Endothelial cell of umbilical vein (primary cell): ENCODE measurements at regions not wholly inside any gene's neighbourhood (a gene's known extent, or its start where the extent isn't known, plus 50 kb on each side); places are given as distances from the start of the nearest gene placed in this dataset.

Experiments
- BruUV-seq: library from RNA; stranded (reverse); fragments of 400-500 nt; replicated peaks from 2 replicates; lab custom pipeline; 2021; lab: Mats Ljungman, UMichigan
- CTCF ChIA-PET: fragments of 300-600, 350-600 bp; sonication (Branson Sonifier 250); formaldehyde crosslinking; loops from one replicate; lab custom pipeline; 2021; ENCODE audit warnings: antibody characterized with exemption, inconsistent platforms; lab: Charles Lee
- POLR2A ChIA-PET: fragments of 300-600, 350-600 bp; sonication (Branson Sonifier 250); formaldehyde crosslinking; loops from one replicate; lab custom pipeline; 2021; ENCODE audit warnings: antibody characterized with exemption, inconsistent platforms; lab: Charles Lee
- DNase-seq: peaks from one replicate; pipeline ENCODE4 v3.0.0-alpha.2; 2011; ENCODE audit warnings: low read depth, low spot score
- FAIRE-seq: peaks from 2 replicates; lab custom pipeline; 2011; peaks lifted over from hg19 to GRCh38; lab: Jason Lieb, UNC
- H2AFZ ChIP-seq: 2 replicates; pipeline ENCODE4 v1.6.0; 2012; ENCODE audit warnings: low read depth, low read length, control low read depth, inconsistent platforms
- H3K27ac ChIP-seq: 2 replicates; pipeline ENCODE4 v1.5.1; 2011; ENCODE audit warnings: low read depth, mild to moderate bottlenecking, control low read depth, low read length, moderate library complexity; ENCODE audit not compliant: insufficient read depth
- H3K27me3 ChIP-seq, 2 experiments: 2 replicates each; pipeline versions ENCODE4 v1.6.0 to v1.6.1; 2011; ENCODE audit warnings: low read length in 2 of 2, mixed read lengths in 1 of 2; ENCODE audit not compliant: control insufficient read depth in 2 of 2, insufficient read depth in 2 of 2
- H3K36me3 ChIP-seq, 2 experiments: 2 replicates in 1 of 2; 3 replicates in 1 of 2; pipeline ENCODE4 v1.5.1; 2011; ENCODE audit warnings: low read length in 2 of 2, mild to moderate bottlenecking in 1 of 2, moderate library complexity in 1 of 2; ENCODE audit not compliant: control insufficient read depth in 2 of 2, insufficient read depth in 2 of 2; ENCODE audit errors: extremely low read depth in 1 of 2
- H3K4me1 ChIP-seq: 3 replicates; pipeline ENCODE4 v1.5.1; 2011; ENCODE audit warnings: mild to moderate bottlenecking, low read length; ENCODE audit not compliant: control insufficient read depth, insufficient read depth; ENCODE audit errors: extremely low read depth
- H3K4me2 ChIP-seq: 2 replicates; pipeline ENCODE4 v1.6.1; 2011; ENCODE audit warnings: low read length, control low read depth, mixed read lengths; ENCODE audit not compliant: insufficient read depth
- H3K4me3 ChIP-seq, 3 experiments: fragments of 200-600 bp in 1 of 3; sonication (generic), shearing (Covaris generic) in 1 of 3; replicated peaks in 1 of 3; 2 replicates each; pipeline ENCODE4 v1.5.1; 2011 to 2016; ENCODE audit warnings: control low read depth in 3 of 3, low read length in 3 of 3, mild to moderate bottlenecking in 2 of 3, inconsistent platforms in 1 of 3, low read depth in 1 of 3, moderate library complexity in 1 of 3; ENCODE audit not compliant: insufficient read depth in 1 of 3
- H3K79me2 ChIP-seq: 2 replicates; pipeline ENCODE4 v1.6.0; 2012; ENCODE audit warnings: low read length, inconsistent platforms; ENCODE audit not compliant: control insufficient read depth, insufficient read depth
- H3K9ac ChIP-seq: replicated peaks from 2 replicates; pipeline ENCODE3; 2011; ENCODE audit warnings: low read length, control low read depth; ENCODE audit not compliant: insufficient read depth; ENCODE audit errors: extremely low read depth
- H3K9me1 ChIP-seq: replicated peaks from 3 replicates; pipeline ENCODE4 v1.6.0; 2011; ENCODE audit warnings: mild to moderate bottlenecking, low read length; ENCODE audit not compliant: control insufficient read depth, insufficient read depth; ENCODE audit errors: extremely low read depth
- H3K9me3 ChIP-seq: replicated peaks from 2 replicates; pipeline ENCODE4 v1.5.1; 2012; ENCODE audit warnings: low read length, inconsistent platforms; ENCODE audit not compliant: control insufficient read depth, insufficient read depth
- H4K20me1 ChIP-seq: replicated peaks from 2 replicates; pipeline ENCODE3; 2011; ENCODE audit warnings: mild to moderate bottlenecking, low read length; ENCODE audit not compliant: control insufficient read depth, insufficient read depth; ENCODE audit errors: extremely low read depth
- EZH2 ChIP-seq: IDR thresholded peaks from 2 replicates; pipeline ENCODE4 v1.6.1; 2012; ENCODE audit warnings: borderline replicate concordance, low read depth, mild to moderate bottlenecking, moderate library complexity, low read length, inconsistent platforms; ENCODE audit not compliant: severe bottlenecking
- FOS ChIP-seq: IDR thresholded peaks from 2 replicates; pipeline ENCODE4 v1.6.1; 2011; ENCODE audit warnings: mild to moderate bottlenecking, low read length, moderate library complexity, borderline replicate concordance; ENCODE audit not compliant: insufficient read depth
- GATA2 ChIP-seq: IDR thresholded peaks from 2 replicates; pipeline ENCODE4 v1.7.0; 2011; ENCODE audit warnings: low read depth, mild to moderate bottlenecking, moderate library complexity, mixed read lengths, low read length; ENCODE audit not compliant: insufficient read length, insufficient read depth
- JUN ChIP-seq: IDR thresholded peaks from 2 replicates; pipeline ENCODE4 v1.6.1; 2011; ENCODE audit warnings: borderline replicate concordance, low read depth; ENCODE audit not compliant: insufficient read length, insufficient read depth
- MYC ChIP-seq: IDR thresholded peaks from one replicate; pipeline ENCODE4 v1.6.1; 2011; ENCODE audit warnings: mild to moderate bottlenecking, low read depth, low read length
- POLR2A ChIP-seq: IDR thresholded peaks from 2 replicates; pipeline ENCODE4 v1.6.1; 2012; ENCODE audit warnings: low read depth, mild to moderate bottlenecking, control low read depth, low read length
- POLR2AphosphoS5 ChIP-seq: IDR thresholded peaks from 2 replicates; pipeline ENCODE4 v1.6.1; 2012; ENCODE audit warnings: low read depth, mild to moderate bottlenecking, control low read depth, low read length, moderate library complexity; ENCODE audit not compliant: insufficient read depth
- dilution Hi-C: fragments of 300-500 bp; cut with MboI; formaldehyde crosslinking; loops from one replicate; pipeline ENCODE4 v1.15.0; 2019; ENCODE audit warnings: low sequenced_read_pairs; ENCODE audit not compliant: extremely low pct_ligation_motif_present
- intact Hi-C: fragments of 100-400 bp; cut with micrococcal nuclease; formaldehyde crosslinking; loops from one replicate; pipeline ENCODE4 v1.10.0; 2022
- TF ChIP-seq, protein P1 (sequence below): IDR thresholded peaks from 2 replicates; pipeline ENCODE4 v1.6.1; 2011; ENCODE audit not compliant: insufficient read depth, insufficient read length
- TF ChIP-seq, protein P2 (sequence below), 2 donors: IDR thresholded peaks; 1 replicate in 1 of 2; 2 replicates in 1 of 2; pipeline ENCODE4 v1.5.1; 2011; ENCODE audit warnings: low read length in 2 of 2, mild to moderate bottlenecking in 2 of 2, moderate library complexity in 2 of 2, control low read depth in 1 of 2, inconsistent platforms in 1 of 2, low read depth in 1 of 2; ENCODE audit not compliant: insufficient read depth in 1 of 2; ENCODE audit errors: extremely low read depth in 1 of 2

GRCh38 chr5:82332064-82332855, 54.1 kb upstream of the RPS23 start:
- Histone ChIP-seq H3K4me3 (no peak overlapping the region), H4K20me1 (no peaks in the 10 kb centered on the region), H3K36me3 (no peaks in the 10 kb centered on the region), H3K27ac (no peak overlapping the region), H3K79me2 (no peaks in the 10 kb centered on the region), H3K4me2 (no peak overlapping the region), H3K9me3 (no peaks in the 10 kb centered on the region), H3K9ac (no peak overlapping the region), H3K27me3 (peaks cover 6 to 9% of the 10 kb centered on the region in 2 experiments), H2AFZ (no peak overlapping the region), H3K9me1 (no peaks in the 10 kb centered on the region), H3K4me1 (no peaks in the 10 kb centered on the region)
- POLR2A ChIA-PET = no interaction called here
- BruUV-seq = no TSS peak
- CTCF ChIA-PET = no interaction called here
- intact Hi-C loops (no loop called here), dilution Hi-C loops (no loop called here)
- no peak for TF ChIP-seq GATA2
- no peak for TF ChIP-seq EZH2
- no peak for TF ChIP-seq POLR2A
- no peak for TF ChIP-seq JUN
- TF ChIP-seq FOS = no peak
- TF ChIP-seq MYC = no peak
- TF ChIP-seq, protein P1, sequence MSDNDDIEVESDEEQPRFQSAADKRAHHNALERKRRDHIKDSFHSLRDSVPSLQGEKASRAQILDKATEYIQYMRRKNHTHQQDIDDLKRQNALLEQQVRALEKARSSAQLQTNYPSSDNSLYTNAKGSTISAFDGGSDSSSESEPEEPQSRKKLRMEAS = no peak
- no peak for TF ChIP-seq POLR2AphosphoS5
- TF ChIP-seq, protein P2, sequence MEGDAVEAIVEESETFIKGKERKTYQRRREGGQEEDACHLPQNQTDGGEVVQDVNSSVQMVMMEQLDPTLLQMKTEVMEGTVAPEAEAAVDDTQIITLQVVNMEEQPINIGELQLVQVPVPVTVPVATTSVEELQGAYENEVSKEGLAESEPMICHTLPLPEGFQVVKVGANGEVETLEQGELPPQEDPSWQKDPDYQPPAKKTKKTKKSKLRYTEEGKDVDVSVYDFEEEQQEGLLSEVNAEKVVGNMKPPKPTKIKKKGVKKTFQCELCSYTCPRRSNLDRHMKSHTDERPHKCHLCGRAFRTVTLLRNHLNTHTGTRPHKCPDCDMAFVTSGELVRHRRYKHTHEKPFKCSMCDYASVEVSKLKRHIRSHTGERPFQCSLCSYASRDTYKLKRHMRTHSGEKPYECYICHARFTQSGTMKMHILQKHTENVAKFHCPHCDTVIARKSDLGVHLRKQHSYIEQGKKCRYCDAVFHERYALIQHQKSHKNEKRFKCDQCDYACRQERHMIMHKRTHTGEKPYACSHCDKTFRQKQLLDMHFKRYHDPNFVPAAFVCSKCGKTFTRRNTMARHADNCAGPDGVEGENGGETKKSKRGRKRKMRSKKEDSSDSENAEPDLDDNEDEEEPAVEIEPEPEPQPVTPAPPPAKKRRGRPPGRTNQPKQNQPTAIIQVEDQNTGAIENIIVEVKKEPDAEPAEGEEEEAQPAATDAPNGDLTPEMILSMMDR (IDR thresholded peaks at IDR 0.05; ENCODE audit: extremely low read depth in 1 of 2, insufficient read depth in 1 of 2, low read depth in 1 of 2, low read length in 2 of 2) = no peak
- DNase-seq (no peak), FAIRE-seq (no peak)
